Germinal center (tissue), 1 donor: ENCODE measurements at regions not wholly inside any gene's neighbourhood (a gene's known extent, or its start where the extent isn't known, plus 50 kb on each side); places are given as distances from the start of the nearest gene placed in this dataset.
A peak's percentile ranks its signal among the peaks of the same experiment; 100 is the strongest.
"Not testable (repeated sequence)": the region's sequence is repeated elsewhere in the genome, so short reads cannot be mapped to it uniquely, and the experiment has no call there.

ENCODE experiments used
- DNase-seq: peaks from one replicate; pipeline ENCODE4 v3.0.0; 2012; ENCODE audit warnings: mixed read lengths, low spot score

DNA sequence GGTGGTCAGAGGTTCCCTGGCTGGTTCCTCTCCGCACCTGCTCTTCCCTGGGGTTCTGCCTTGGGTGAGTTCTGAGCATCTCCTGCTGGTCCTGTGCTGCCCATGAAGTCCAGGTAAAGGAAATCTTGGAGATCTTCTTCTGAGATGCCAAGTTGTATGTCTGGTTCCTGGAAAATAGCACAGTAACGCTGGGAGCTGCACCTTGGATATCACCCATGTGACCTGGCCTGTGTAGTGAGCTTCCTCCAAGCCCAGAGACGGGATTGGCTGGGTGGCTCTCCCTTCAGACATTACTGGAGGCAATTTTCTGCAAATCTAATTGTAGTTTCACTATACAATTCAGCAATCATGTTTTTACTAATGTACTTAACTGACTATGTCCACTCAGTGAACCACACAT, 1281.1 kb downstream of the TMEM121 start:
- DNase-seq = no peak

DNA sequence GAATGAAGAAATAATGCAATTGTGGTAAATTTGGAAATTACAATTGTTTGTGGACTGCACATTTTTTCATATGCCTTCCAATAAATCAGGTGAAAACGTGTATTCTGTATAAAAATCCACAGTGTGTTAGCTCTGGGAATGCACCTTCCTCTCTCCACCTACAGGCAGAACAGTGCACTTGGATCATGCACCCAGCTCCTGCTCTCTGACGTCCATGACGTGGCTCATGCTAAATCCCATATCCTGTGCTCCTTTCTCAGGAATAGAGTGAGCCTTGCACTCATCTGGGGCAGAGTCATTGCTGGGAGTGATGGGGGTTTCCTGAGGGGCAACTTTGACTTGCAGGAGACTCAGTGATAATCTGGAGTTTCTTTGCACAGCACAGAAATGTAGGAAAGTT, 1282.1 kb downstream of the TMEM121 start:
- DNase-seq = no peak

DNA sequence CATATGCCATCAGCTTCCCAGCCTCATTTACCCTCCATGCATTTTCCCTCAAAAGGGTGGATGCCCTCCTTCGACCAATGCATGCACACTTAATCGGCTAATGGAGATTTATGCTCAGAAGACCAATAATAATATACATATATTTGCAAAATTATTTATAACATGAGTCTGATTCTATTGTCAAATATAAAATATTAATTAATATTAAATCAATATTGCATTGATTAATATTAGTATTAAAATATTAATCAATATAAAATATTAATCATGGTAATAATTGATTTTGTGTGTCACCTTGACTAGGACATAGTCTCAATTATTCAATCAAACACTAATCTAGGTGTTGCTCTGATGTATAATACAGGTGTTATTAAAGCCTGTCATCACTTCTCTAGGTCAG, 1282.5 kb downstream of the TMEM121 start:
- no peak for DNase-seq

DNA sequence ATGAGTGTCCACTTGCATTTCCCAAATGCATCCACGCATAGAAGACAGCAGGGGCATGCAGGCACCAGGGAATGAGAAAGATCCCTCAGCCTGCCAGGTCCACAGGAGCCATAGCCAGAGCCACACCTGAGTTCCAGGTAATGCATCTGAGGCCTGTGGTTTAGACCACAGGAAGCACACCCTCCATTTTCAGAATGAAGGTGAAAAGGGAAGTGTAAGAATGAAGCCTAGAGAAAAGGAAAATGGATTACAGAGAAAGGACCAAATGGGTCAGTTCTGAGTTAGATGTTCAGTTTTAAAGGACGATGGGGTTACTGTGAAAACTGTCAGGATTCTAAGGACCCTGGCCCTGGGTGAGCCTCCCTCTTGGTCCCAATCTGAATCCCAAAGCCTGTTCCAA, 1283.2 kb downstream of the TMEM121 start:
- no peak for DNase-seq

DNA sequence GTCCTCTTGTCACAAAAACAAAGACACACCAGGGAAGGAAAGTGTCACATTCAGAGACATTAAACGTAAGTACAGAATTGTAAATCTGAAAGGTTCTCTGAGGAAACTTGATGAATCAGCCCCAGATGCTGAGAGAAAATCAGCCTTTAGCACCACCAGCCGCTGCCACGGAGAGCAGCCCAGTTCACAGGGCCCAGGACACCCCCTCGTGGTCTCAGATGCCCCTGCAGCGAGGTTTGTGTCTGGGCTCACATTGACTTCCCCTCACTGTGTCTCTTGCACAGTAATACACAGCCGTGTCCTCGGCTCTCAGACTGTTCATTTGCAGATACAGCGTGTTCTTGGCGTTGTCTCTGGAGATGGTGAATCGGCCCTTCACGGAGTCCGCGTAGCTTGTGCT, 1283.8 kb downstream of the TMEM121 start:
- not testable (repeated sequence) for DNase-seq

DNA sequence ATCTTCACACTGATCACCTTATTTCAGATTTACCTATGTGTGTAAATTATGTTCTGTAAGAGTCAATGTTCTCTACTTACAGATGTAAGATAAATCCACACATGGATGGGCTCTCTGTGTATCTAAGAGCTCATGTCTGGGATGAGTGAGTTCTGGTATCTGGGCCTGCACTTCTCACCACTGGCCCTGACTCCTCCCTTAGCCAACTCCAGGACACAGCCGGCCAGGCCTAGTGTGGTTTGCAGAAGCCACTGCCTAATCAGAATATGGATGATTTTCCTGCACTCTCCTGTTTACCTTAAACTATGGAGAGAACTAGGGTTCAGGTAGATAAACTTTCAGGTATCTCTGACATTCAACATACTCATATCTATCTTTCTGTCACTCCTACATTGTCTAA, 1284.8 kb downstream of the TMEM121 start:
- DNase-seq = no peak

DNA sequence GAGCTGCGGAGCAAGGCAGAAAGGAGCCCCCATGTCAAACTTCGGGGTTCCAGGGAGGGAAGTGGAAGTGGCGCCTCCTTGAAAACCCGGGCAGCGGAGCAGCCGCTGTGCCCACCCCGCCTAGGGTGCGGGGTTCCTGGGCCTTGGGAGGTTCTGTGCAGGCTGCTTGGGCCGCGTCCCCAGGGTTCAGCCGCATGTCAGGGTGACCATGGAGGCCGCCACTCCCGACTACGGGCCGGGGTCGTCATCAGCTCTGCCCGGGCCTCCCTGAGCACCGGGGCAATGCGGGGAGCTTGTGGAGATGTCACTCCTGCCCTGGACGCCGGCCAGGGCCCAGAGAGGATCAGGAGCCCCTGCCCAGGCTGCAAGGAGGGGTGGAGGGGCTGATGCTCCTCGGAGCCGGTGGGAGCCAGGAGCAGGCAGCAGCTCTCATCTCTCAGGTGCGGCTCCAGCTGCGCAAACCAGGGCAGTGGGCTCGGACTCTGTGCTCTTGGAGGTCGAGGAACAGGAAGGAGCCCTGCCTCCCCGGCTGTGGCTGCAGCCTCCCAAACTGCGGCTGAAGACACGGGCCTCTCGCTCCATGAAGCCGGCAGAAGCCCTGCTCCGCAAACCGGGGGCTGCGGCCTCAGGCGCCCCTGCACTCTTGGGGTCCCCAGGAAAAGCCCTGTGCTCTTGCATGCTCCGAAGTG, 1286.5 kb downstream of the TMEM121 start:
- DNase-seq = no peak

DNA sequence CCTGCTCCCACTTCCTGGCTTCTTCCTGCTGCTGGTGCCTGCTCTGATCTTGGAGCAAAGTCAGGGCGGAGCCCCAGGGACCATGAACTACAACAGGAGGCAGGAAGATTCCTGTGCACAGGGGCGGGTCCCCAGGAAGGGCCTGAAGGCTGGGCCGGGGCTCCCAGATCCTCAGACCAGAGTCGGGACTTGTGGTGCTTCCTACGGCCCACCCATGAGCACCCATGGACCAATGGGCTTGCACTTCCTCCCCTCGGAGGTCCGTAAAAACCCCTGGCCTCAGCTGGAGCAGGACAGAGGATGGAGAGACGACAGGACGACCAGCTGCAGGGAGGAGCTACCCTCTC, 1287.1 kb downstream of the TMEM121 start:
- no peak for DNase-seq

DNA sequence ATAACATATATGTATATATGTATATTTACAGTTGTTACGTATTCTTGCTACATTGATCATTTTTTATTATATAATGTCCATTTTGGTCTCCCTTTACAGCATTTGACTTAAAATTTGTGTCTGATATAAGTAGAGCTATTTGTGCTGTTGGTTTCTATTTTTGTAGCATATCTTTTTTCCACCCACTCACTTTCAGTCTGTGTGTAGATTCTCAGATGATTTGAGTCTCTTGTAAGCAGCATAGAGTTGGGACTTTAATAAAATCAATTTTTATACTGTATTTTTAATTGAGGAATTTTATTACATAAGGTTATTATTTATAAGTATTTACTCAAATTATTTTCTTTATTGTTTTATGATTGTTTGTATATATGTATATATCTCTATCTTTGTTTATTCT, 1293.7 kb downstream of the TMEM121 start:
- DNase-seq = no peak

DNA sequence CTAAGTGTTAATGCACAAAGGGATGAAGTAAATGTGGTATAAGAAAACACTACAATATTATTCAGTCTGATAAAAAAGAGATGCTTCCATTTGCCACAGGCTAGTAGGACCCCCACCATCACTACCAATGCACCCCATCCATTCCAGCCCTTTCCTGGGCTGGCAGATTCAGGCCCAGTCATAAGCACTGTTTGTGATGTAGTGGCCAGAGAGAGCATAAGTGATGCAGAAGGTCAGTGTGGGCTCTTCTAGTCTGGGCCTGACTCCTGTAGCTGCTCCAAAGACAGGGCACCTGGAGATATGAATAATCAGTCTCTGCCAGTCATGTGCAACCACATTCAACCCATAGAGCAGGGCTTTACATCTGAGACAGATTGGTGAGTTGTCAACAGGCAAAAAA, 1294.7 kb downstream of the TMEM121 start:
- DNase-seq = no peak

DNA sequence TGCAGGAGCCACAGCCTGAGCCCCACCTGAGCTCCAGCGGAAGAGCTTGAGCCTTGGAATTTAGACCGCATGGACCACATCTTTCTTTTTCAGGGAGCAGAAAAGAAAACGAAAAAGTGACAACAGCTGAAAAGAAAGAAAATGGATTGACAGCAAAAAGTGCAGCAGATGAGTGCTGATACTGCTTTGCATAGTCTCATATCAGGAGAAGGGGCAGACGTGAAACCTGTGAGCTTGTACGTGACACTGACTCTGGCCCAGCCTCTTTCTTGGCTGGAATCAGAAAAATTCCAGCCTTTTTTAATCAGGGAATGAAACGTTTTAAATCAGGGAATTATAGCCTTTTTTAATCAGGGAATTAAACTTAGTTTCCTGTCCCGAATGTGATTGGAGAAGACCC, 1296.5 kb downstream of the TMEM121 start:
- DNase-seq = no peak

DNA sequence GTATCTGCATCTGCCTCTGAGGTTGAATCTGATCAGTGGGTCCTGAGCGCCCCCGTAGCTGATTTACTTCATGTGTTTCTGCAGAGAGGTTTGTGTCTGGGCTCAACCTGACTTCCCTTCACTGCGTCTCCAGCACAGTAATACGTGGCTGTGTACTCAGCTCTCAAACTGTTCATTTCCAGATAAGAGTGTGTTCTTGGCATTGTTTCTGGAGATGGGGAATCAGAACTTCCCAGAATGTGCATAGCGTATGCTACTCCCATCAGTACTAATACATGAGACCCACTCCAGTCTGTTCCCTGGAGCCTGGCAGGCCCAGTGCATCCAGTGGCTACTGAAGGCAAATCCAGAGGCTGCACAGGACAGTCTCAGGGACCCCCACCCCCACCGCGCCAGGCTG, 1297.2 kb downstream of the TMEM121 start:
- DNase-seq = no peak

DNA sequence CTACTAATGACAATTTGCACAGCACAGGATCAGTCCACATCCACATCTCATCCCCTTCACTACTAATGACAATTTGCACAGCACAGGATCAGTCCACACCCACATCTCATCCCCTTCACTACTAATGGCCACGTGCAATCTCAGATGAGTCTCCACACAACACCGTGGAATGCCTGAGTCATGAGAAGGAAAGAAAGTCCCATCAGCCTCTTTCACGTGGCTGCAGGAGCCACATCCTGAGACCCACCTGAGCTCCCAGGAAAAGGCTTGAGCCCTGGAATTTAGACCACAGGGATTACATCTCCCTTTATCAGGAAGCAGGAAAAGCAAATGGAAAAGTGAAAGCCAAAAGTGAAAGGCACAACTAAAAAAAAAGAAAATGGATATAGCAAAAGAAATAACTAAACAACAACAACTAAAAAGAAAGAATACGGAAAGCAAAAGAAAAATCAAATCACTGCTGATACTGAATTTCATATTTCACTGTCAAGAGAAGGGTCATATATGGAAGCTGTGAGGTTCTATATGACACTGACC, 1300.5 kb downstream of the TMEM121 start:
- DNase-seq = no peak

DNA sequence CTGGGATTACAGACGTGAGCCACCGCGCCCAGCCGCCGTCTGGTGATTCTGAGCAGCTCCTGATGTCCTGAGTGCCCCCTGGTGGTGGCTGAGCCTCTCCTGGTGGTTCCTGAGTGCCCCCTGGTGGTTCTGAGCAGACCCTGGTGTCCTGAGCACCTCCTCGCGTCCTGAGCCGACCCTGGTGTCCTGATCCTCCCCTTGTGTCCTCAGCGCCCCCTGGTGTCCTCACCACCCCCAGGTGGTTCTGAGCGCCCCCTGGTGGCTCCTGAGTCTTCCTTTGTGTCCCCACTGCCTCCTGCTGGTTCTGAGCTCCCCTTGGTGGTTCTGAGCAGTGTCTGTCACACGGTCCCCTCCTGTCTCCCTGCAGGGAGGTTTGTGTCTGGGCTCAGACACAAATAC, 1304.9 kb downstream of the TMEM121 start:
- peak; percentile 62 for DNase-seq

DNA sequence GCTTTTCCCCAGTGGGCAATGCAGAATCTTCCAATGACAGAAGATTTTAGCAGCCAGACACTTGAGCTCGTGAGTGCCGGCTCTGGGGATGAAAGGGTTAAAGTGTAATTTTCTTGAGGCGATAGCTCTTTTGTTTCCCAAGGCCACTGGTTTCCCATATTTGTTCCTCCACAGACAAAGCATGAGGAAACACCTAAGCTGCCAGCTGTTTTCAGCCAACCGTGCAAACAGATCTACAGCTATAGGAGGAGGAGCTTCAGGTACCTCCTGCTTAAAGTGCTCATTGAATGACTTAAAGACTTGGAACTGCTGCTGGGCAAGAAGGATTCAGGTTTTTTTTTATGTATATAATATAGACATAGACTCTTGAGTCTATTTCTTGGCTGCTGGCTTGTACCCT, 1311.5 kb downstream of the TMEM121 start:
- DNase-seq = no peak

DNA sequence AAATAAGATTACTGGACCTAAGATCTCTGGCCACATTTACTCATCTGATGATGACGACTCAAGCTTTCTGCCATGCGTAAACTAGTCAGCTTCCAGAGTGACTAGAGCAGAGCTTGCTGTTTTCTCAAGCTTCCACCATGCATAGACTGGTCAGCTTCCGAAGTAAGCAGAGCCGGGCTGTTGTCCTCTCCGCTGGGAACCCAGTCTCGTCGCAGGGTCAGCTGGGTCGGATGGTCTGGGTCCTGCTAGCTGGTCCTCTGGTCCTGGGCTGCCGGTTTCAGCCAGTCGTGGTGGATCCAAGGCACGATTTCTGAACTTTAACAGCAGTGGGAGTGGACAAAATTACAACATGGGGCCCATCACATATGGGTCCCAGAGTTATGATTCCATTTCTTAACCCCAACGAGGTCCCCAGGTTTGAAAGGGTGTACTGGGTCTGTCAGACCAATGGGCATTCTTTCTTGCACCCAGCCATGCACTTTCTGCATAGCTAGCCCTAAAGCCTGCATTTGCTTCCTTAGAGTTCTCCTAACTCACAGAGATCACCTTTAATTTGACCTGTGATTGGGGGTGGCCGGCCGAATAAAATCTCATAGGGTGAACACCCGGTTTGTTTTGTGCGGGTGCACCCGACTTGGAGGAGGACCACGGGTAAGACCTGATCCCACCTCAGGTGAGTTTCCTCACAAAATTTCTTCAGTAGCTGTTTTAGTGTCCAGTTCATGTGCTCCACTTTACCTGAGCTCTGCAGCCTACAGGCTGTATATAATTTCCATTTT, 1312.8 kb downstream of the TMEM121 start:
- no peak for DNase-seq

DNA sequence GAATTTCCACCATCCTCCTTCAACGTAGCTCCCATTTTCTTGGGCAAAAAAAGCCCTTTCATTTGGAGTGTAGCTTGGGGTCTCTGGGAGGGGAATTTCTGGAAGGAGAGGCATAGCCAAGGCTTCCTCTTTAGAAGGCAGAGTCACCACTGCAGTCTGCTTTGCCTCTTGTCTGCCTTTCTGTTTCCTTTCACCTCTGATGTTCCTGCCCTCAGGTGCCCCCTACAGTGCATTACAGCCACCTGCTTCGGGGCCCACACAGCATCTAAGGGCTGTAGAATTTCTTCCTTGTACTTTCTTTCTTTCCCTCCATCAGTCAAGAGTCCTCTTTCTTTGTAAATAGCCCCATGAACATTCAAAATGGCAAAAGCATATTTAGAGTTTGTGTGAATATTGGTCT, 1313.9 kb downstream of the TMEM121 start:
- peak; percentile 37 for DNase-seq

DNA sequence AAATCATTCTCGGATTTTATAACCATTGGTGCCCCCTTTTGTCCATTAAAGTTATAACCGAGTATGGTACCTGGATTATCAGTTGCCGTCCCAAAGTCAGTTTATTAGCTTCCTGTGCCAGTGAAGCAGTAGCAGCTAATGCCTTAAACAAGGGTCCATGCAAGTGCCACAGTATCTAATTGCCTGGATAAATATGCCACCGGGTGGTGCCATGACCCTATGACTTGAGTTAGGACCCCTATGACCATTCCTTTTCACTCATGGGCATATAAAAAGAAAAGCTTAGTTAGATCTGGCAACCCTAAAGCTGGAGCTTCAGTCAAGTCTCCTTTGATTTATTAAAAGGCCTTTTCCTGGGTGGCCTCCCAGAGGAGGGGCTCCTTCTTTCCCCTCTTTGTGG, 1314.6 kb downstream of the TMEM121 start:
- no peak for DNase-seq

DNA sequence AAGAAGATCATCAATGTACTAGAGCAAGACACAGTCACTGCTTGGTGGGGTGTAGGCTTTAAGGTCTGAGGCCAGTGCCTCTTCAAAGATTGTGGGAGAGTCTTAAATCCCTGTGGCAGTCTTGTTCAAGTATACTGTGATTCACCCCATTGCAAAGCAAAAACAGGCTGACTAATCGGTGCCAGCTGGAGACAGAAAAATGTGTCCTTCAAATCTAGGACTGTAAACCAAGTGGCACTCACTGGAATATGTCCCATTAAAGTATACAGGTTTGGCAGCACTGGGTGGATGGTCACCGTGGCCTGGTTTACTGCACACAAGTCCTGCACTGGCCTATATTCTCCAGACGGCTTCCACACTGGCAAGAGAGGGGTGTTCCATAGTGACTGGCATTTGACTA, 1315.3 kb downstream of the TMEM121 start:
- no peak for DNase-seq

DNA sequence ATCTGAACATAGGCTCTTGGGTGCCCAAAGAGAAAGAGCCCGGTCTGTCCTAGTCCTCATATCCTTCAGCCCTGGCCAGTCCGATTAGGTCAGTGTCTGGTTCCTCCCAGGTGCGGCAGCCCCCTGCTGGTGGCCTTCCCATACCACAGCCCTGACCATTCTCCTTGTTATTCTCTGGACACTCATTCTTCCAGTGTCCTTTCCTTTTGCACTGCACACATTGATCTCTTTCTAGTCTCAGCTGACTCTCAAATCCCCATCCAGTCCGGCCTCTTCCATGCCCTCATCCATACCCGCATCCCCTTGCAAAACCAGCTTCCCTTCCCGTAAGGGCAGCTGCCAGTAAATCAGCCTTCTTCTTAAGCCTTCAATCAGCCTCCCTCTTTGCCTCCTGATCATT, 1316.3 kb downstream of the TMEM121 start:
- no peak for DNase-seq

DNA sequence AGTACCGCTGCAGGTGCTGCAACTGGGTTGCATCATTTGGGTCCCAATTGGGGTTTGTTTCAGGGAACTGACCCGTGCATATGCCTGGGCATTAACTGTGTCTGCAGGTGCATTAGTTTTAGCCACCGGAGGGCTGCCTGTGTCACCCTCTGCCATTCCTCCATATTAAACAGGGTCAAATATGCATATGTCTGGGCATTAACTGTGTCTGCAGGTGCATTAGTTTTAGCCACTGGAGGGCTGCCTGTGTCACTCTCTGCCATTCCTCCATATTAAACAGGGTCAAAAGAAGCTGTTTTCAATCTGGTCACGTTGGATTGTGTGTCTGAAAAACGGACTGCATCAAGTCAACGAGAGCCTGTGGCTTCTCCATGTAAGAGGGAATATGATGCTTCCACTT, 1317.0 kb downstream of the TMEM121 start:
- peak; percentile 22 for DNase-seq

DNA sequence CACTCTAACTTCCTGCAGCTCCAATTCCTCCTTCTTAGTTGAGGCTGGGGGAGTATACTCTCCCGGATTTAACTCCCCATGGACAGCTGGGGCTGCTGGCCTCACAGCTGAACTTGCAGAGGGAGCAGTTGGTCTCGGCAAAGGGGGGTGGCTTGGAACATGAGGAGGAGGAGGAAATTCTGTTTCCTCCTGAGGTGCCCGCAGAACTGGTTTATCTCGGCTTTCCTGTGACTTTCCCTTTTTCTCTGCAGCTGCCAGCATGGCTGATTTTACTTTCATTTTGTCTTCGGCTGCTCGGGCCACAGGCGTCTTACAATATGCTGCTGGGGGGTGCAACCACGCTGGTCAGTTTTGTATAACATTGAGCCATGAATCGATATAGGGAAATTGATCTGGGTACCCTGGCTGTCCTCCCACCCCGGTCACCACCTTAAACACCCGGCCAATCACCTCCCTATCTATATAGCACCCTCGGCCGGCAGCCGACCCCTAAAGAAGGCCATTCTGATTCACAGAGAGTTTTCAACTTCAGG, 1317.6 kb downstream of the TMEM121 start:
- peak; percentile 23 for DNase-seq

DNA sequence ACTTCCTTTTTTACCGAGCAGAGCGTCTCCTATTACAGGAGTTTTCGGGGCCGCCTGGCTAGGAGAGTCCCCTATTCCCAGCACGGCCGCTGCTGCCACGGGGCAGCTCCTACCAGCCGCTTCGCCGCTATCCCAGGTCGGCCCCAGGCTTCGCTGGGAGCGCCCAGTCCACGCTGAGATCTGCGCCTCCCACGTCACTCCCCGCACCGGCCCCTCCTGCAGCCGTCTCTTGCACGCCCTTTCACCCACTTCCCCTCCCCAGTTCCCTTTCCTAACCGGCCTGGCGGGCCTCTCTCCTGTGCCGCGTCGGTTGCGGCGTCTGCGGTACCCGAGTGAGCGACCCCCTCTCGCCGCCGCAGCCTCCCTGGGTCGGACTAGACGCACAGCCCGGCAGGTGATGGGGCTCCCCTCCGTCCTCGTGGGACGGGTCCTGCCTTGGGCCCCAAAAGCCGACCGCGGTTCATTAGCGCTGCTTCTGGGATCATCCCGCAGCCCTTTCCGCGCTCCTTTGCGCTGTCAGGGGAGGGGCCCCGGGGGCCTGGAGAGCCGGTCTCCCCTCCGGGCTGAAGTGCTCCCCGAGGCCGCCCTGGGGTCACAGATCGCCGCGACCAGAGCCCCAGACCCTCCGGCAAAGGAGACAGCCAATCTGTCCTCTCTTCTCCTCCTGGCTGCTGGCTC, 1318.4 kb downstream of the TMEM121 start:
- peak; percentile 83 for DNase-seq
